ENCODE measurements at regions not wholly inside any gene's neighbourhood (a gene's known extent, or its start where the extent isn't known, plus 50 kb on each side); places are given as distances from the start of the nearest gene placed in this dataset.

GRCh38 chr1:87805666-87806378 lies 477.1 kb downstream of the LMO4 start:
- TF ChIP-seq CTCF (IDR thresholded peaks at IDR 0.05; ENCODE audit: insufficient read depth, low read depth, low read length, missing control alignments): no peak
- H3K4me3 ChIP-seq (ENCODE audit: low read depth, low read length): no peak overlapping the region
- no peak for DNase-seq (ENCODE audit: low read depth)

- H3K4me3 ChIP-seq (ENCODE audit: low read depth, low read length): no peak overlapping the region
- no peak for DNase-seq (ENCODE audit: low read depth)
- TF ChIP-seq CTCF (IDR thresholded peaks at IDR 0.05; ENCODE audit: insufficient read depth, low read depth, low read length, missing control alignments): no peak
These were observed 477.9 kb downstream of the LMO4 start for GRCh38 chr1:87806379-87807094.

- no peak for TF ChIP-seq CTCF (IDR thresholded peaks at IDR 0.05; ENCODE audit: insufficient read depth, low read depth, low read length, missing control alignments)
- DNase-seq (ENCODE audit: low read depth): no peak
- no peak overlapping the region for H3K4me3 ChIP-seq (ENCODE audit: low read depth, low read length)
These were observed 481.5 kb downstream of the LMO4 start for GRCh38 chr1:87810166-87810565.

GRCh38 chr1:87812871-87813577 lies 484.3 kb downstream of the LMO4 start:
- no peak for TF ChIP-seq CTCF (IDR thresholded peaks at IDR 0.05; ENCODE audit: insufficient read depth, low read depth, low read length, missing control alignments)
- DNase-seq (ENCODE audit: low read depth): peak; percentile 22
- no peak overlapping the region for H3K4me3 ChIP-seq (ENCODE audit: low read depth, low read length)

- no peak overlapping the region for H3K4me3 ChIP-seq (ENCODE audit: low read depth, low read length)
- no peak for TF ChIP-seq CTCF (IDR thresholded peaks at IDR 0.05; ENCODE audit: insufficient read depth, low read depth, low read length, missing control alignments)
- no peak for DNase-seq (ENCODE audit: low read depth)
These were observed 485.9 kb downstream of the LMO4 start for GRCh38 chr1:87814573-87814972.

GRCh38 chr1:87816646-87817045 lies 488.0 kb downstream of the LMO4 start:
- TF ChIP-seq CTCF (IDR thresholded peaks at IDR 0.05; ENCODE audit: insufficient read depth, low read depth, low read length, missing control alignments): no peak
- no peak for DNase-seq (ENCODE audit: low read depth)
- H3K4me3 ChIP-seq (ENCODE audit: low read depth, low read length): no peak overlapping the region
